ENCODE measurements at regions not wholly inside any gene's neighbourhood (a gene's known extent, or its start where the extent isn't known, plus 50 kb on each side); places are given as distances from the start of the nearest gene placed in this dataset.
A peak's percentile ranks its signal among the peaks of the same experiment; 100 is the strongest.

DNA sequence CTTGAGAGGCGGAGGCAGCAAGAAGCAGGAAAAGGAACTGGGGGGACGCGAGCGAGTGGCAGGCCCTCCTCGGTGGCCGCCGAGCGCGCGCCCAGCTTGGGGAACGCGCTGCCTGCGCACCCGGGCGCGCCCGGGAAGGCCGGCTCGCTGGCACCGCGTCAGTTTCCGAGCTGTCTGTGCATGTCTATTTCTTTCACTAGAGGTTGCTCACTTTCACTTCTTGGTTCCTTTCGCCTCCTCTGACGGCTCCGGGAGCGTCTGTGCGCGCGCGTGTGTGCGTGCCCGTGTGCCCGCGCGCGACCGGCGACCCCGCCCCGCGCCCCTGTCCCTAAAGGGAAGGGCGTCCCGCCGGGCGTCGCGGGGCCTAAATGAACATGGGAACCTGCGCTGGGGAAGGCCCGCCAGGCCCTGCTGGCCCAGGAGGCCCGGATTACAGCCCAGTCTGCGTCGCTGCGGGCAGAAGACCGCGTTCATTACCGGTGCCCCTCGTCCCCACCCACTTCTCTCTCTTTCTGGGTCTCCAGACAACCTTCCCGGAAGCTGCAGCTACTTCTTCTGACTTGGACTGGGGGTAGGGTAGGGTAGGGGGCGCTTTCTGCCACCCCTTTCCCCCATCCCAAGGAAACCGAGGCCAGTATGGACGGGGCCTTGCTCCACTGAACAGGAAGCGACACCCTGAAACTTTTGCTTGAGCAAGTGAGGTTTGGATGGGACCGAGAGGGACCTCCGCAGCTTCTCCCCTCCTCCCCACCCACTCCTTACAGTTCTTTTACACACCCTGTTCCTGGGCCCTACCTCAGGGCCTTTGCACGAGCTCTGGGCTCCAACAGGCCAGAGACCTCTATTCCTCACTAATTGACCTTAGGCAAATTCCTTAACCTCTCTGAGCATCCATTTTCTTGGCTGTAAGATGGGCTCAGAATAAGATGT lies 205.8 kb upstream of the IER5L start:
- peak; percentile 85 for DNase-seq

DNA sequence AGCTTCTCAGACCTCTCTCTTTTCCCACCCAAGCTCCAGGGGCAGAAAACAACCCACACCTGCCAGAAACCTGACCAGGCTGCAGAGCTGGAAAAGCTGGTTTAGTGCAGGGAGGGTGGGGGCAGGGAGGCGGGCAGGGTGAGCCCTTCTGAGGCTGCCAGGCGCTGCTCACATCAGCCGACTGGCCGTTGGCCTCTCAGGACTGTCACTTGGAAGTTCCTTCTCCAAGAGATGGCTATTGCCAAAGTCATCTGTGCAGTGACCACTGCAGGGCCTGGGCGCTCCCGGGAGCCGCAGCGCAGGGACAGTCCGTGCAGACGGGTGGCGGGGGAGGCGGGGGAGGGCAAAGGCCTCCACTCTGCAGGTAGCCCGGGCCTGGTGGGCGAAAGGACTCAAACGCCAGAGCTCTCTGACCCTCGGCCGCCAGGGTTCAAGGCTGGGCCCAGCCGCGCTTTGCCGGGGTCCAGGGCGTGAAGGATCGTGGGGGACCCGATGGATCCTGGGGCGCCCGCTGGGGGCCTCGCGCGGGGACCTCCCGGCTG lies 205.0 kb upstream of the IER5L start:
- no peak for DNase-seq

DNA sequence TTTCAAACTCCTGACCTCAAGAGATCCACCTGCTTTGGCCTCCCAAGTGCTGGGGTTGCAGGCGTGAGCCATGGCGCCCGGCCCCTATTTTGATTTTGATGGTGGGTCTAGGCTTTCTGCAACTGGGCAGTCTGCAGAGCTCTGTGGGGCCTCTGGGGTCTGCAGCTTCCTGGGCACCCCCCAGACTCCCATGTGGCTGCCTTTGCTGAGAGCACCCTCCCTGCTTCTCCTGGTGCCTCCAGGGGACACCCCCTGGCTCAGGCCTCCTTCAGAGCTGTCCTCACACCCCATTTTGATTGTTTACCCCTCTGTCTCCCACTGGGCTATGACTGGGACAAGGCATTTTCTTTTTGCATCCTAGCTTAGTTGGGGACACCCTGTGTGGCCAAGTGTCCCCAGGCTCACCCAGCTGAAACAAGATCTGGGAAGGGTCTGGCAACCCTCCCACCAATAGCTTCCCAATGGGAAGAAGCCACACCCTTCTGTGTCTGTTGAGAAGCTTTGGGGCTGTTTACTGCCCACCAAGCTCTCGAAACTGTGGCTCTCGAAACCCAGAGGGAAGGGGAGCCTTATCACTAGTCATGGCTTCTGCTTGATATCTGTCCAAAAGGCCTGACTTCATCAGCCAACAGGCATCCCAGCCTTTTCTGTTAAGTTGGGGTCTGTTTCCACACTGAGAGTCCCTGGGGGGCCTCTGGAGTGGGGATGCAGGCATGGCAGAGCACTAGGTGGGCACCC lies 204.4 kb upstream of the IER5L start:
- DNase-seq: no peak

DNA sequence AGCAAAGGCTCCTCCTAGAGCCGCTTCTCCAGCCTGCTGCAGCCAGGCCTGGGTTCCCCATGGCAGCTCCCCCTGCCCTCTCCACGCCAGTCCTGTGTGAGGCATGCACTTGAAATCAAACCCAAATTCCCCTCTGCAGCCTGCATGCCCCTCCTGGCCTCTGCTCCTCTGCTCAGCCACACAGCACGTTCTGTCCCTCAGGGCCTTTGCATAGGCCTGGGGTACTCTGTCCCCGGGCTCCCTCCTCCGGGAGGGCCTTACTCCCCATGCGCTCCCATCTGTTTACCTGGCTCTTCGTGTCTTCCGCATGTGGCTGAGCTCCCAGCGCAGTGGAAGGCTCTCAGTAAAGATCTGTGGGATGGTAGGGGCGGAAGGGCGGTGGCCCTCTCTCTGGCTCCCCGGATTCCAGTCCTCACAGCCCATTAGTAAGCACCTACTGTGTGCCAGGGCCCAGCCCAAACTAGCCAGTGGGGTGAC lies 203.5 kb upstream of the IER5L start:
- DNase-seq: no peak

DNA sequence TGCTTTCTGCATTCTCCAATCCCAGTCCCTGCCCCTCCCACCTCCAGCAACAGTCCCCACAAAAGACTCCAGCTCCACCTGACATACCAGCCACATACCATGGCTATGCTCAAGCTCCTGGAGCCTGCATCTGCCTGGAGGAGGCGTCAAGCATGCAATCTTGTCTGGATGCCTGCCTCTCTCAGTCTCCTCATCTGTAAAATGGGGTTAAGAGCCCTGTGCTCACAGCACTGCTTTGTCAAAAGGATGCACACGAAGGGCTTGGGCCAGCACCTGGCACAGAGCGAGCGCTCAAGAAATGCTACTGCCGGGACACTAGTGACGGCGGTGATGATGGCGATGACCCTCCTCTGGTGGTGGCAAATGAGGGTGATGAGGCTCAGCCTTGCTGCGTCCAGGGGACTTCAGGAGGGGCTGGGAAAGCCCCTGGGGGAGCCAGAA lies 202.9 kb upstream of the IER5L start:
- DNase-seq: no peak

DNA sequence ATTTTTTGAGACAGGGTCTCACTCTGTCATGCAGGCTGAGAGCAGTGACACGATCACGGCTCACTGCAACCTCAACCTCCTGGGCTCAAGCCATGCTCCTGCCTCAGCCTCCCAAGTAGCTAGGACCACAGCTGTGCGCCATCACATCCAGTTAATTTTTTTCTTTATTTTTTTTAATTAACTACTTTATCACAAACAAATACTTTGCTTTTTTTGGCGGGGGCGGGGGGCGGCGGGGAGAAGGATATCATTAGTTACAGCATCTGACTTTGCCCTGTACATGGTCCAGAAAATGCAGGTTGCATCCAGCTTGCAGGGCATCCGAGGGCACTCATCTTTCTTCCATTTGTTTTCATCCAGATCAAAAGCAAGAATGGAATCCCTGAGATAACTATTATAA lies 201.8 kb upstream of the IER5L start:
- DNase-seq: no peak

DNA sequence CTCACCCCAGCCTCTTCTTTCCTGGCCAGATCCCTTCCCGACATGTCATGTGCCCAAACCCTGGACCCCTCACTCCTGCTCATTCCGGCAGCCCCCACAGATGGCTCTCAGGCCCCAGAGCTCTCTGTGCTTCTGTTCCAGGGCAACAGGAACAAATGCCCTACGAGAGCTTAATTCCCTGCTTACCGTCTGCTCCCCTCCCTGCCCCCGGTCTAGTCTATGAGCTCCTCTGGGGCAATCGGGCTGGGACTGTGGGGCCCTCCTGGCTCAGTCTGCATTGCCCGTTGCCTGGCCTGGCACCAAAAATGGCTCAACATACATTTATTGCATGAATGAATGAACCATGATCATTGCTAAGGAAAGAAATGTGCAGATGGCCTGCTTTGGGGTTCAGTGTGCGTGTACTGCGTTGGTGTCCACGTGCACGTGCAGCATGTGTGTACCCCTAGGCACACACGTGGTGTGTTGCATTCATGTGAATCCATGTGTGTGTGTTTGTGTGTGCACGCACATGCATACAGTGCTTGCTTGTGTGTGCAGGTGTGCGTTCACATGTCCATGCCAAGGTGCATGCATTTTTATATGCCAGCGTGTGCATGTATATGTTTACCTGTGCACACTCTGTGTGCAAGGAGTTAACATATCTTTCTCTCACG lies 201.2 kb upstream of the IER5L start:
- DNase-seq: no peak

DNA sequence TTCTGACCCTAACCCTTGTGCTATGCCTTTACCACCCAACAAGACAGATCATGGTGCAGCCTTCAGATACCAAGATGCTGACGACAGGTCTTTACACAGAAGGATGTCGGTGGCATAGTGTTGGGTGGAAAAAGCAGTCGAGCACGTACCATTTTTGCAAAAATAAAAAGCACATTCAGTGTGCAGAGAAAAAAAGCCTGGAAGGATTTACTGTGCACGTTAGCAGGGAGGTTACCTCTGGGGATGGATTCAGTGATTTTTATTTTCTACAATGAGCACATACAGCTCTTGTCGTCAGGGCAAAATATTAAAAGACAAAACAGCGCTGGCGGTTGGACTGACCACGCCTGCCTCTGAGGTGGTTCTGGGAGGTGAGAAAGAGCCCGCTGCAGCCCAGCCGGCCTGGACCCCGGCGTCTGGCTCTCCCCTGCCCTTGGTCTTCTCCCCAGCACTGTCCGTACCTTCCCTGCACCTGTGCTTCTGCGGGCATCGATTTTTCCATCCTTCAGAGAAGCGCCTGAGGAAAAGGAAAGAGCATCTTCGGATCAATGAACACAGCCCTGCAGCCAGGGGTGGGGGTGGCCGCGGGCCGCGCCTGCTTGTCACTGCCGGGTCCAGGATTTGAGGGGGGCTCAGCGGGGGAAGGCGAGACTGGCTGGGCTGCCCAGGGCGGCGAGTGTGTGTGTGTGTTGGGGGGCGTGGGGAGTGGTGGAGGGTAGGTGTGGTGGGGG lies 200.0 kb upstream of the IER5L start:
- DNase-seq: no peak

DNA sequence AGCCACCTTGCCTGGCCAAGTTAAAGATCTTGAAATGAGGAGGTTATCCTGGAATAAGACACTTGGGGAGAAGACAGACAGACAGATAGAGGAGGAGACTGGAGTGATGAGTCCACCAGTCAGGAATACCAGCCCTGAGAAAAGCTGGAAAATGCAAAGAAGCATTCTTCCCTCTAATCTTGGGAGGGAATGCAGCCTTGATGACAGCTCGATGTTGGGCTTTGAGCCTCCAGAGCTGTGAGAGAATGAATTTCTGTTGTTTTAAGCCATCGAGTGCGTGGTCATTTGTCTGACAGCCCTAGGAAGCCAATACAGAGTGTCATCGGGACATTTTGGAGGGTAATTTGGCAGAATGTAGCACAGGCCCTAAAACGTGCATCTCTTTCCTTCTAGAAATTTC lies 199.1 kb upstream of the IER5L start:
- DNase-seq: no peak

DNA sequence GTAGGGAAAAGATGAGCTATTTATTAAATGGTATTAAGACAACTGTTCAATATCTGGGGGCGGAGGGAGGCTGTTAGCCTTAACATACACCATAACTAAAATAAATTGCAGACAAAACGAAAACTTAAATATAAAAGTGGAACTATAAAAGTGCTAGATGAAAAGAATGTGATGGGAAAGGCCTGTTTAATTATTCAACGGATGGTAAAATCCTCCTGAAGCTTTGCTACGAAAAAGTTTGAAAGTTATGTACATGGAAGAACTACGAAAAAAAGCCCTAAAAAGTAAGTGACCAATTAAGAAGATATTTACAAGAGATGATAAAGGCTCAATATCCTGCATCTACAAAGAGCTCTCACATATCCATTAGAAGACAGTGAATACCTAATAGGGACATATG lies 197.8 kb upstream of the IER5L start:
- DNase-seq: no peak

DNA sequence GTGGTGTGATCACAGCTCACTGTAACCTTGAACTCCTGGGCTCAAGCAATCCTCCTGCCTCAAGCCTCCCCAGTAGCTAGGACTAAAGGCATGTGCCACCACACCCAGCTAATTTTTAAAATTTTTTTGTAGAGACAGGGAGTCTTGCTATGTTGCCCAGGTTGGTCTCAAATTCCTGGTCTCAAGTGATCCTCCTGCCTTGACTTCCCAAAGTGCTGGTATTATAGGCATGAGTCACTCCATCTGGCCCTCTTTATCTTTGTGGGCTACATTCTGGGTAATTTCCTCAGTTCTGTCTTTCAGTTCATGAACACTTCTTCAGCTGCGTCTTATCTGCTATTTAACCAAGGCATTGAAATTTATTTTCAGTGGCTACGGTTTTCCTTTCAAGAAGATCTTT lies 196.6 kb upstream of the IER5L start:
- DNase-seq: no peak

DNA sequence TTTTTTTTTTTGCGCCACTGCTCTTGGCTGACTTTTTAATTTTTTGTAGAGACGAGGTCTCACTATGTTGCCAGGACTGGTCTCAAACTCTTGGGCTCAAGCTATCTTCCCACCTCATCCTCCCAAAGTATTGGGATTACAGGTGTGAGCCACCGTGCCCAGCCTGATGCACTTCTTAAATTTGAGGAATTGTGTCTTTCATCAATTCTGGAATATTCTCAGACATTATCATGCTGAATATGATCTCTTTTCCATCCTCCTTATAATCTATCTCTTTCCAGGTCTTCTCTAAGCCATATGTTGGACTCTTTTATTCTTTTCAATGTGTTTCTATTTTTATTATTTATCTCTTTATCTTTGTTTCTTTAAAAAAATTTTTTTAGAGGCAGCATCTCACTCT lies 196.2 kb upstream of the IER5L start:
- DNase-seq: no peak

DNA sequence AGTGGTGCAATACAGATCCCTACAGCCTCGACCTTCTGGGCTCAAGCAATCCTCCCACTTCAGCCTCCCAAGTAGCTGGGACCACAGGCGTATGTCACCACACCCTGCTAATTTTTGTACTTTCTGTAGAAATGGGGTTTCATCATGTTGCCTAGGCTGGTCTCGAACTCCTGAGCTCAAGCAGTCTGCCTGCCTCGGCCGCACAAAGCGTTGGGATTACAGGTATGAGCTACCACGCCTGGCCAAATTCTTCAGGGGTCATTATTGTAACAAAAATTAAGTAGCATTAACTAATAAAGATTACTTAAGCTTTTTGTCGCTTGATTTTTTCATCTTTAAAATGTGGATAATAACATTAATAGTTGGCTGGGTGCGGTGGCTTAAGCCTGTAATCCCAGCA lies 195.3 kb upstream of the IER5L start:
- DNase-seq: no peak

DNA sequence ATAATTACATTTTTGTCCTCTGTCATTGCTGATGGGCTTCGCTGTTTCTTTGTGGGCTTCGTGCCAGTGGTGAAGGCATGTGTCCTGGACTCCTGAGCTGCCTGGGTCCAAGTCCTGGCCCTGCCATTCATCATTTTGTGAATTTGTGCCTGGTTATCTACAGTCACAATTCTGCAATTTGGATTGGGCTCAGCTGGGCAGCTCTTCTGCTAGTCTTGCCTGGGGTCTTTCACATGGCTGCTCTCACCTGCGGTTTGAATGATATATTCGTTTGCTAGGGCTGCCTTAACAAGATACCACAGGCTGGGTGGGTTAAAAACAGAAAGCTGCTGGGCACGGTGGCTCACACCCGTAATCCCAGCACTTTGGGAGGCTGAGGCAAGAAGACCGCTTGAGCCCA lies 192.7 kb upstream of the IER5L start:
- no peak for DNase-seq

DNA sequence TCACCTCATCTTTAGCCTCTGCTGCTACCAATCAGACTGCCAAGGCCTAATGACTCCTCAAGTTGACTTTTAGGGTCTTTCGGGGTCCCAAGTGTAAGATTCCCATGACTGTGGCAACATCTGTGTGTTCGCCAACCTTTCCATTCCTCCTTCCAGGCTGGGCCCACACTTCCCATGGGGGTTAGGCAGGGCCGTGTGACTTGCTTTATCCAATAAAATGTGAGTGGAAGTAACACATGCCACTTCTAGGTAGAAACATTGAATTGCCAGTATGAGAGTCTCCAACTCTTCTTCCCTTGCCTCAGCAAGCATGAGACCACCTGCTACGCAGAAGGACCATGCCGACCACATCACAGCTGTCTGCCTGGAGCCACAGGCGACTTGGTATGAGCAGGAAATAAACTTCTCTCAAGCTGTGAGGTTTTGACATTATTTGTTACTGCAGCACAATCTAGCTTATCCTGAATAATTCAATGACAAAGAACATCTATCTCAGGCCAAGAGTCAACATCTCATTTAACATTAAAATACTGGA lies 190.4 kb upstream of the IER5L start:
- no peak for DNase-seq

DNA sequence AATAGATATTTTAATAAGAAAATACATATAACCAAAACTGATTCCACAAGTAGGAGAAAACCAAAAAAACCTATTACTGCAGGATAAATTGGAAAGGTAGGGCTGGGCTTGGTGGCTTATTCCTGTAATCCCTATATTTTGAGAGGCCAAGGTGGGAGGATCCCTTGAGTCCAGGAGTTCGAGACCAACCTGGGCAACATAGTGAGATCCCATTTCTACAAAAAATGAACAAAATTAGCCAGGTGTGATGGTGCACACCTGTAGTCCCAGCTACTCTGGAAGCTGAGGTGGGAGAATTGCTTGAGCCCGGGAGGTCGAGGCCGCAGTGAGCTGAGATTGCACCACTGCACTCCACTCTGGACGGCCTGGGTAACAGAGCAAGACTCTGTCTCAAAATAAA lies 189.2 kb upstream of the IER5L start:
- no peak for DNase-seq

DNA sequence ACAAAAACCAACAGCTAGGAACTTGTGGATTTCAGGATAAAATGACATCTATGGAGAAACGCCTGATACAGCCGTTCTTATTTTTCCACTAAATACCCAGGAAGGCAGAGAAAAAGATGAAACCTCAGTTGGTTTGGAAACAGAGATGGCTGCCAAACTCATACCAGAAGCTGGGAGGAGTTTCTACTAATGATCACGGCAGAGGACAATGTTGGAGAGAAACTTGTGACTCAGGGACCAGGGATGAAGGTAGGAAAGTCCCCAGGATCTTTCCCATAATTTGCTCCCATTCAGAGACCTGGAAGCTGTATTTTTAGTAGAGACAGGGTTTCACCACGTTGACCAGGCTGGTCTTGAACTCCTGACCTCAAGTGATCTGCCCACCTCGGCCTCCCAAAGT lies 187.1 kb upstream of the IER5L start:
- DNase-seq: no peak

DNA sequence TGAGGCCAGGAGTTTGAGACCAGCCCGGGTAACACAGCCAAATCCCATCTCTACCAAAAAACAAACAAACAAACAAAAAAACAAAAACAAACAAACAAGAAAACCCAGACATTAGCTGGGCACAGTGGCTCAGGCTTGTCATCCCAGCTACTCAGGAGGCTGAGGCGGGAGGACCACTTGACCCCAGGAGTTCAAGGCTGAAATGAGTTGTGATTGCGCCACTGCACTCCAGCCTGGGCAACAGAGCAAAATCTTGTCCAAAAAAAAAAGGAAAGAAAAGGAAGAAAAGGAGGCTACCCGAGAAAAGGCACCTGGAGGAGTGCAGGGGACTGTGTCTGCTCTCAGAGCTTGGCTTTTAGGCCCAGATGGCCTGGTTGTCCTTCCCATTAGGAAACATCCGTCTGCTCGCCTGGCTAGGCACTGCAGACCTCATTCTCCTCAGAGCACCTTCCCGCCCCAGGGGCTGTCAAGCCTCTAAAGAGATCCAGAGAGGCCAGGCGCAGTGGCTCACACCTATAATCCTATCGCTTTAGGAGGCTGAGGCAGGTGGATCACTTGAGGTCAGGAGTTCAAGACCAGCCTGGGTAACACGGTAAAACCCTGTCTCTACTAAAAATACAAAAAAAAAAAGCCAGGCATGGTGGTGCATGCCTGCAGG lies 185.3 kb upstream of the IER5L start:
- DNase-seq: no peak

DNA sequence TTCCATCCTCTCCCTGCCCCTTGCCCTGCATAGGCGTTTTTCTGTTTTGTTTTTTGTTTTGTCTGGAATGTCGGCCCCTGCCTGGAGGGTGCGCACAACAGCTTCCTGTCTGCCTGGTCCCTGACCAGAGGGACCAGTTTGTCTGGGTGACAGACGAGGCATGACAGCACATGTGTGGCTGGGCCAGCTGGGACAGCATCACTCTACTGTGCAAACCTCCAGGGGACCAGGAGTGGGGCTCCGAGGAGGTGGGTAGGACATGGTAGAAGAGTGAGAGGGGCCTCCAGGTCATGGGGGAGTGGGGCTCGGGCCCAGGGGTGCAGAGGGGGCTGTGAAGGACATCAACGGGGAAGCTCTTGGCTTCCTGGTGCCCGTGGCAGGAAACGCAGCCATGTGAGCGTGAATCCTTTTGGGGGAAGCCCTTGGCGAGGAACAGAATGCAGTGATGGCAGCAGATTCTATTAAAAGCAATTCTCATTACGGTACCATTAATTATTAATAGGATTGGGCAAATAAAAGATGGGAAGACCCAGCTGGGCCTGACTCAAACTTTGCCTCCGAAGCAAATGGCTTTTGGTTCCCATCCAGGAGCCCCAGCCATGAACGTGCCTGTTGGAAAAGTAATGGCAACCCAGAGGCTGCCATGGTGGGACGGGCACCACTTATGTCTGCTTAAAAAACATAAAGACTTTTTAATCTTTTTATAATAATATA lies 184.4 kb upstream of the IER5L start:
- DNase-seq: no peak

DNA sequence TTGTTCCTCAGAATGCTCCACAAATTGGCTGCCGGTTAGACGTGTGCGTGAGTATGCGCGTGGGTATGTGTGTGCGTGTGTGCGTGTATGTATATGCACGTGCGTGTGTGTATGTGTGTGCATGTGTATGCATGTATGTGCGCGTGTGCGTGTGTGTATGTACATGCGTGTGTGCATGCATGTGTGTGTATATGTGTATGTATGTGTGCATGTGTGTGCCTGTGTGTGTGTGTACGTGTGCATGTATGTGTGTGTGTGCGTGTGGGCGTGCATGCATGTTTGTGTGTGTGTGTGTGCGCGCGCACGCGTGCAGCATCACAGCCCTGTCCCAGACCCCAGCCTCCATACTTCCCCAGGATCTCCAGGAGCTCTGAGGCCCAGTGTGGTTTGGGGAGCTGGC lies 183.1 kb upstream of the IER5L start:
- DNase-seq: no peak
